ENCODE measurements at regions not wholly inside any gene's neighbourhood (a gene's known extent, or its start where the extent isn't known, plus 50 kb on each side); places are given as distances from the start of the nearest gene placed in this dataset.

- ATAC-seq (ENCODE audit: low read depth) (no peak), DNase-seq (no peak)
- Histone ChIP-seq H3K4me1 (ENCODE audit: control insufficient read depth, insufficient read depth, low read length) (no peaks in the 10 kb centered on the region), H4K5ac (ENCODE audit: low read depth, low read length) (no peak overlapping the region), H3K4ac (ENCODE audit: low read depth, low read length) (no peak overlapping the region), H2AFZ (replicated peaks; ENCODE audit: low read length, poor library complexity) (no peak overlapping the region), H3K27ac (ENCODE audit: insufficient read depth, low read length) (no peak overlapping the region), H4K8ac (ENCODE audit: low read depth in 2 of 2, low read length in 2 of 2) (no peak overlapping the region), H3K4me3 (ENCODE audit: insufficient read depth, low read depth, low read length) (no peak overlapping the region), H4K91ac (ENCODE audit: insufficient read depth, low read depth, low read length) (no peak overlapping the region), H3K36me3 (ENCODE audit: control insufficient read depth, insufficient read depth, low read length) (no peaks in the 10 kb centered on the region), H2BK120ac (ENCODE audit: low read depth, low read length) (no peak overlapping the region), H3K4me2 (ENCODE audit: low read depth, low read length) (no peak overlapping the region), H2AK5ac (ENCODE audit: low read depth, low read length) (no peak overlapping the region), H3K18ac (ENCODE audit: low read depth, low read length) (no peak overlapping the region), H3K56ac (ENCODE audit: extremely low read depth, insufficient read depth, low read length) (no peak overlapping the region), H3K14ac (replicated peaks; ENCODE audit: low read depth, low read length) (no peak overlapping the region), H3K27me3 (ENCODE audit: control insufficient read depth, insufficient read depth, low read length) (no peaks in the 10 kb centered on the region), H3K23ac (ENCODE audit: low read depth, low read length) (no peak overlapping the region), H2AK9ac (replicated peaks; ENCODE audit: low read depth, low read length, poor library complexity) (no peak overlapping the region), H2BK15ac (ENCODE audit: low read depth, low read length) (no peak overlapping the region), H4K20me1 (ENCODE audit: insufficient read depth, low read length) (no peaks in the 10 kb centered on the region), H3K79me1 (ENCODE audit: low read depth in 1 of 2, low read length in 2 of 2) (no peaks in the 10 kb centered on the region), H2BK5ac (ENCODE audit: low read depth, low read length, poor library complexity, severe bottlenecking) (no peak overlapping the region), H2BK20ac (ENCODE audit: low read depth, low read length) (no peak overlapping the region), H3K9ac (ENCODE audit: low read depth, low read length) (no peak overlapping the region), H3K9me3 (ENCODE audit: control insufficient read depth, insufficient read depth, low read length) (no peaks in the 10 kb centered on the region; the same call in 1 of the 2 replicates), H3K9me1 (ENCODE audit: insufficient read depth, low read length) (no peaks in the 10 kb centered on the region)
- TF ChIP-seq RAD21 (IDR thresholded peaks at IDR 0.05; ENCODE audit: low read length) (no peak), CEBPB (IDR thresholded peaks at IDR 0.05; ENCODE audit: low read depth, low read length) (no peak), MAFK (IDR thresholded peaks at IDR 0.05; ENCODE audit: low read depth, low read length) (no peak), MAZ (IDR thresholded peaks at IDR 0.05; ENCODE audit: borderline replicate concordance, low read depth, low read length) (no peak)
- dilution Hi-C loops (cut with HindIII; ENCODE audit: low sequenced_read_pairs, unreplicated experiment) (no loop called here), in situ Hi-C loops (cut with MboI; ENCODE audit: low sequenced_read_pairs) (no loop called here), intact Hi-C loops (cut with micrococcal nuclease) (no loop called here)
- no TSS peak for BruUV-seq (replicated peaks)
- ChIA-PET POLR2A (ENCODE audit: unreplicated experiment) (no interaction called here), CTCF (no interaction called here)
These were observed 448.3 kb upstream of the NRG3 start for GRCh38 chr10:81426722-81427121.

All from IMR-90 (cell line).